ENCODE measurements at regions not wholly inside any gene's neighbourhood (a gene's known extent, or its start where the extent isn't known, plus 50 kb on each side); places are given as distances from the start of the nearest gene placed in this dataset.

DNA sequence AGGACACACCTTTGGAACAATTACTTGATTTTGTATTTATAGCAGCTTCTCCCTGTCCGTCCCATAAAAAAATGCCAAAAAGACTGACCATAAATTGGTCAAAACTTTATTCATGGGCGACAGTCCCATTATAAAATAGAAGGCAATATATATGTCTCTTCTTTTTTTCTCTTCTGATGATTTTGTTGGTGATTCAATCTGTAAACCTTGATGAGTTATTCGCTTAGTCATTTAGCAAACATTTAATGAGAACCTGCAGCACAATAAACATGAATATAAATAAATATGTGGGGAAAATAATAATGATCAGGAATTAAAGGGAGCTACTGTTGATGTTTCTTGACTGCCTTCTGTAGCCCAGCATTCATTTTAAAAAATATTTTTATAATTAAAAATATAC is 356.4 kb upstream of the ACTBL2 start:
- no peaks in the 10 kb centered on the region for H3K9me3 ChIP-seq (ENCODE audit: control insufficient read depth, insufficient read depth, low read length)
- ChIA-PET CTCF (interaction anchor here (1.1 kb wide), 1 partner anchor 541 kb away, joined by 3 read pairs; no protein-coding TSS in a partner anchor), POLR2A (interaction anchor here (1.3 kb wide), 1 partner anchor 23 kb away, joined by 5 read pairs; no protein-coding TSS in a partner anchor)
- no peak for DNase-seq (ENCODE audit: low read depth, low spot score)
- no peak overlapping the region for H3K27ac ChIP-seq (ENCODE audit: low read depth, low read length)
- TF ChIP-seq, protein P1, sequence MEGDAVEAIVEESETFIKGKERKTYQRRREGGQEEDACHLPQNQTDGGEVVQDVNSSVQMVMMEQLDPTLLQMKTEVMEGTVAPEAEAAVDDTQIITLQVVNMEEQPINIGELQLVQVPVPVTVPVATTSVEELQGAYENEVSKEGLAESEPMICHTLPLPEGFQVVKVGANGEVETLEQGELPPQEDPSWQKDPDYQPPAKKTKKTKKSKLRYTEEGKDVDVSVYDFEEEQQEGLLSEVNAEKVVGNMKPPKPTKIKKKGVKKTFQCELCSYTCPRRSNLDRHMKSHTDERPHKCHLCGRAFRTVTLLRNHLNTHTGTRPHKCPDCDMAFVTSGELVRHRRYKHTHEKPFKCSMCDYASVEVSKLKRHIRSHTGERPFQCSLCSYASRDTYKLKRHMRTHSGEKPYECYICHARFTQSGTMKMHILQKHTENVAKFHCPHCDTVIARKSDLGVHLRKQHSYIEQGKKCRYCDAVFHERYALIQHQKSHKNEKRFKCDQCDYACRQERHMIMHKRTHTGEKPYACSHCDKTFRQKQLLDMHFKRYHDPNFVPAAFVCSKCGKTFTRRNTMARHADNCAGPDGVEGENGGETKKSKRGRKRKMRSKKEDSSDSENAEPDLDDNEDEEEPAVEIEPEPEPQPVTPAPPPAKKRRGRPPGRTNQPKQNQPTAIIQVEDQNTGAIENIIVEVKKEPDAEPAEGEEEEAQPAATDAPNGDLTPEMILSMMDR (IDR thresholded peaks at IDR 0.05; ENCODE audit: low read depth, low read length) = no peak
- no peaks in the 10 kb centered on the region for H3K27me3 ChIP-seq (ENCODE audit: control insufficient read depth, insufficient read depth, low read length)
- no peak overlapping the region for H3K4me3 ChIP-seq (ENCODE audit: low read depth, low read length)

DNA sequence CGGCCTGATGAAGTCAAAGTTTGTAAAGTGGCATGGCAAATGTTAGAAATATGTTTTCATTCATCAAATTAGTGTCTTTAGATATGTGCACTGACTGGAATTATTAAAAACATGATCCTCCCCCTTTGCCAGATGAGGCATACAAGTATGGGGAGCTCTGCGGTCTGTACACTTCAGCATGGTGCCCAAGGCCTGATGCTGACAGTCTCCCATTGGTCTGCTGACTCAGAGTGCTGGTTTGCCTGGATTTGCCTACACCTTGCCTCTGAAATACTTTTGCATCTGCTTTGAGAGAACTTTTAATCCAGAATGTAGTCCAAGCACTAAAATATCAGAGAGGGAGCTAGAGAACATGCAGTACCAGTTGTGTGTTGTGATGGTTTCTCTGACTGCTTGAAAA is 354.3 kb upstream of the ACTBL2 start:
- DNase-seq (ENCODE audit: low read depth, low spot score) = no peak
- H3K27me3 ChIP-seq (ENCODE audit: control insufficient read depth, insufficient read depth, low read length) = no peaks in the 10 kb centered on the region
- H3K27ac ChIP-seq (ENCODE audit: low read depth, low read length) = no peak overlapping the region
- no peak overlapping the region for H3K4me3 ChIP-seq (ENCODE audit: low read depth, low read length)
- TF ChIP-seq, protein P1 (IDR thresholded peaks at IDR 0.05; ENCODE audit: low read depth, low read length) = no peak
- H3K9me3 ChIP-seq (ENCODE audit: control insufficient read depth, insufficient read depth, low read length) = no peaks in the 10 kb centered on the region
- ChIA-PET POLR2A (interaction anchor here (0.6 to 1.2 kb wide), 2 partner anchors 11 to 622 kb away, joined by 3 read pairs; no protein-coding TSS in a partner anchor), CTCF (no interaction called here)

DNA sequence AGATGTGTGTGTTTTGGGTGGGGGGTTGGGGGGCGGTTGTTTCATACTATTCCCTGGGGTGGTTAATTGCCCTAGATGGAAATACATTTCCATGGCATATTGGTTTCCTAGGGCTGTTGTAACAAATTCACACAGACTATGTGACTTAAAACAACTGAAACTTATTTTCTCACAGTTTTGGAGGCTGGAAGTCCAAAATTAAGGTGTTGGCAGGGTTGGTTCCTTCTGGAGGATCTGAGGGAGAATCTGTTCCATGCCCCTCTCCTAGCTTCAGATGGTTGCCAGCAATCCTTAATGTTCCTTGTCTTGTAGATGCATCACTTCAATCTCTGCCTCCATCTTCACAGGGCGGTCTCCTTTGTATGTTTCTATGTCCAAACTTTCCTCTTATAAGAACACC is 353.7 kb upstream of the ACTBL2 start:
- ChIA-PET POLR2A (no interaction called here), CTCF (no interaction called here)
- no peaks in the 10 kb centered on the region for H3K27me3 ChIP-seq (ENCODE audit: control insufficient read depth, insufficient read depth, low read length)
- H3K4me3 ChIP-seq (ENCODE audit: low read depth, low read length) = no peak overlapping the region
- no peaks in the 10 kb centered on the region for H3K9me3 ChIP-seq (ENCODE audit: control insufficient read depth, insufficient read depth, low read length)
- DNase-seq (ENCODE audit: low read depth, low spot score) = no peak
- H3K27ac ChIP-seq (ENCODE audit: low read depth, low read length) = no peak overlapping the region
- TF ChIP-seq, protein P1 (IDR thresholded peaks at IDR 0.05; ENCODE audit: low read depth, low read length) = no peak

DNA sequence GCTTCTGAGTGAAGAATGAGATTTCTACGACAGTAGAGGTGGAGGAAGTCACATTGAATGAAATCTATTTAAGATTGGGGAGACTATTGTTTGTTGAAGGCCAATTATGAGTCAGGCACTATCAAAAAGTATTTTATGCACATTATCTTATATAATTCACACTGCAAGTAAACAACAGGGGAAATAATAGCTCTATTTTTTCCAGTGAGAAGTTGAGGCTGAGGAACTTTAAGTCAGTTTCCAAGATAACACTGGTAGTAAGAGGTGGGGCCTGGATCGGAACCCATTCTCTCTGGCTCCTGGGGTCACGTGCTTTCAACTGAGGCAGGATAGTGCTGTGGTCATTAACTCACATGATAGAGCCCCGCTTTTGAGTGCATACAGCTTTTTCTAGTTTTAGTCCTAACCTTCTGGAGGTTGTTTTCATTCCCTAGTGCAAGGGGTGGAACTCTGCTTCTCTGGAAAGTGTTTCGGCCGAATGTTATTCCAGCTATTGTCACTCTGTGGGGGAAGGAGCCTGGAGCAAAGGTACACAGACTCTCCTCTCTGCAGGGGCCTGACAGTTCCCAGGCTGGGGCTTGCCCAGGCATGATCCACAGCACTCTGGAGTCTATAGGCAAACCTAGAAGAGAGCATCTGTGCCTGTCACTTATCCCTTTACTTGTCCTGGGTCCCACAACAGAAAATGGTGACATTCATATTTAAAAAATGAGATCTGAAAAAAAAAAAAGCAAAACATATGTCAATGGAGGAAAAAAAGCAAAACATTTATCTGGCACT is 352.4 kb upstream of the ACTBL2 start:
- ChIA-PET POLR2A (no interaction called here), CTCF (interaction anchor here (0.7 to 2.5 kb wide), 3 partner anchors 9 to 625 kb away, joined by 3 to 8 read pairs (median 4); partner anchors contain the start of gene PLK2)
- TF ChIP-seq, protein P1 (IDR thresholded peaks at IDR 0.05; ENCODE audit: low read depth, low read length) = no peak
- H3K4me3 ChIP-seq (ENCODE audit: low read depth, low read length) = no peak overlapping the region
- no peaks in the 10 kb centered on the region for H3K9me3 ChIP-seq (ENCODE audit: control insufficient read depth, insufficient read depth, low read length)
- peak overlapping the region; percentile 75 for H3K27ac ChIP-seq (ENCODE audit: low read depth, low read length)
- DNase-seq (ENCODE audit: low read depth, low spot score) = no peak
- H3K27me3 ChIP-seq (ENCODE audit: control insufficient read depth, insufficient read depth, low read length) = no peaks in the 10 kb centered on the region

DNA sequence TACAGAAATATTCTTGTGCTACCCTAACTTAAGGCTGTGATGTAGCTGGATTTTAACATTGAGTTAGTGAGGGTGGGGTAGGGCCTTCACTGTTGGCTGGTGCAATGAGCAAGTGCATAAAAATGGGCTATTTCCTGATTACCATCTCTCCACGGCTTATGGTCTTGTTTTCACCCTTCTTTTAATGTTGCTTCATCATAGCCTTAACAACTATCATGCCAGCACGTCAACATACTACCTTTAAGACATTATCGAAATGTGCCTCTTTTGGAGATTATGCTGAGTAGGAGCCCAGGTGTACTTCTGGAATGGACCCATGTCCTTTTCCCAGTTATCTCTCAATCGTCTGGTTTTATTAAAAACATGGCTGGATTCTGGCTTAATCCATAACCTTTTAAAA is 350.9 kb upstream of the ACTBL2 start:
- DNase-seq (ENCODE audit: low read depth, low spot score) = no peak
- H3K4me3 ChIP-seq (ENCODE audit: low read depth, low read length) = no peak overlapping the region
- TF ChIP-seq, protein P1 (IDR thresholded peaks at IDR 0.05; ENCODE audit: low read depth, low read length) = no peak
- no peaks in the 10 kb centered on the region for H3K27me3 ChIP-seq (ENCODE audit: control insufficient read depth, insufficient read depth, low read length)
- CTCF ChIA-PET = interaction anchor here (2.5 kb wide), 1 partner anchor 54 kb away, joined by 8 read pairs; no protein-coding TSS in a partner anchor
- POLR2A ChIA-PET = no interaction called here
- H3K9me3 ChIP-seq (ENCODE audit: control insufficient read depth, insufficient read depth, low read length) = no peaks in the 10 kb centered on the region
- H3K27ac ChIP-seq (ENCODE audit: low read depth, low read length) = no peak overlapping the region
